ENCODE measurements at regions not wholly inside any gene's neighbourhood (a gene's known extent, or its start where the extent isn't known, plus 50 kb on each side); places are given as distances from the start of the nearest gene placed in this dataset.

GRCh38 chr3:59257506-59257905 is 207.7 kb upstream of the CFAP20DC start:
- TF ChIP-seq POLR2AphosphoS5 (IDR thresholded peaks at IDR 0.05; ENCODE audit: low read depth, low read length): no peak
- no peak for DNase-seq (ENCODE audit: insufficient read length)
- FAIRE-seq: no peak

GRCh38 chr3:59256230-59256629 is 206.4 kb upstream of the CFAP20DC start:
- TF ChIP-seq TAF1 (IDR thresholded peaks at IDR 0.05; ENCODE audit: borderline replicate concordance, low read depth, low read length) (no peak), POLR2A (IDR thresholded peaks at IDR 0.05; ENCODE audit: low read depth, low read length) (no peak), POLR2AphosphoS5 (IDR thresholded peaks at IDR 0.05; ENCODE audit: low read depth, low read length) (no peak)
- FAIRE-seq: no peak
- DNase-seq (ENCODE audit: insufficient read length): no peak

DNA sequence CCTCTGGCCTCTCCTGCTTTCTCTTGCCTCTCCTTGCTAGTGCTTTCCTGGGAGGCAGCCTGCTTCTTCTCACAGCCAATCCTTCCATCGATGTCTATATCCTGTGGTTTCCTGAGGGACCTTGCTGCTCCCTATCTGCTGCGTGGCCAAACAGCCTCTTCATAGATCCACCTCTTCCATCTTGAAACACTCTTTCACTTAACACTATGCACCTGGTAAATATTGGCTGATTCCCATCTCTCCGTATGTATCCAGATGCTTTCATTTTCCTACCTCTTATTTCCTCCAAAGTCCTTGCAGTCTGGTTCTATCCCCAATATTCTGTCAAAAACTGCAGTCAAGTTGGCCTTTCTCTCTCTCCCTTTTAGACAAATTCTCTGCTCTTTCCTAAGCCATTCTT is 205.2 kb upstream of the CFAP20DC start:
- no peak for FAIRE-seq
- TF ChIP-seq POLR2A (IDR thresholded peaks at IDR 0.05; ENCODE audit: low read depth, low read length): no peak
- no peak for TF ChIP-seq POLR2AphosphoS5 (IDR thresholded peaks at IDR 0.05; ENCODE audit: low read depth, low read length)
- no peak for TF ChIP-seq TAF1 (IDR thresholded peaks at IDR 0.05; ENCODE audit: borderline replicate concordance, low read depth, low read length)
- no peak for DNase-seq (ENCODE audit: insufficient read length)

DNA sequence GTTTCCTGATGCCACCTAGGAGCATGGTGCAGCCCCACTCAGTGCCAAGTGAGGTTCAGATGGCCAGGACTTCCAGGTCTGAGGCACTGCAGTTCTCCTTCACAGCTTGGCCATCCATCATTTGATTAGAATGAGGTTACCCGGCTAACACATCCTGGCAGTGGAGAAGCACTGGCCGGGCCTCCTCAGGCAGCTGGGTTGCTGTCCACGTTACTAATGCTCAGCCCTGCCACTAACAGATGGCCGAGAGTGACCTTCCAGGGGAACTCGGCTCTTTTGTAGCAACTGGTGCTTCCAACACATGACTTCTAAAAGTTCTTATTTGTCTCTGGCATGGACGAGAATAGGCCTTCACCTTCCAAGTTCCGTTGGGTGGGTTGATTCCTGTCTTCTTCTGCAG is 204.6 kb upstream of the CFAP20DC start:
- DNase-seq (ENCODE audit: insufficient read length): no peak
- no peak for FAIRE-seq
- TF ChIP-seq TAF1 (IDR thresholded peaks at IDR 0.05; ENCODE audit: borderline replicate concordance, low read depth, low read length): no peak

- DNase-seq (ENCODE audit: insufficient read length): no peak
- no peak for FAIRE-seq
- TF ChIP-seq POLR2AphosphoS5 (IDR thresholded peaks at IDR 0.05; ENCODE audit: low read depth, low read length): no peak
- TF ChIP-seq TAF1 (IDR thresholded peaks at IDR 0.05; ENCODE audit: borderline replicate concordance, low read depth, low read length): no peak
Observed at GRCh38 chr3:59253523-59253922, 203.7 kb upstream of the CFAP20DC start.

DNA sequence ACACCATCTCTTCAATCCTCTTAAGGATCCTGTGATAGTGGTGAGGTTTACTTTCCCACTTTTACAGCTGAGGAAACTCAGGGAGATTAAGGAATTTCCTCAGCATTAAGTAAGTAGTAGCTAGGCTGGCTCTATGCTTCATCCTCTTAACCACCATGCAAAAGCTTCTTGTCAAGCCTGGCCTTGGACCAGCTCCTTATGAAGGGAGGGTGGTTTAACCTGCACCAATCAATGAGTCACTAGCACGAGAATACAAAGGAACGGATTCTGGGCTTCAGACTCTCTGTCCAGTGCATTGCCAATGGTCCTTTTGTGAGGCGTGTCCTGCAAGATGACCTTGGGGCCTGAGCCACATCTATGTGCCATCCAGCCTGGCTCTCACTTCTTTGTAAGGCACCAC is 202.0 kb upstream of the CFAP20DC start:
- DNase-seq (ENCODE audit: insufficient read length) (no peak), FAIRE-seq (no peak)
- no peak for TF ChIP-seq POLR2A (IDR thresholded peaks at IDR 0.05; ENCODE audit: low read depth, low read length)
- no peak for TF ChIP-seq TAF1 (IDR thresholded peaks at IDR 0.05; ENCODE audit: borderline replicate concordance, low read depth, low read length)
- TF ChIP-seq POLR2AphosphoS5 (IDR thresholded peaks at IDR 0.05; ENCODE audit: low read depth, low read length): no peak

- DNase-seq (ENCODE audit: insufficient read length) (no peak), FAIRE-seq (no peak)
- TF ChIP-seq TAF1 (IDR thresholded peaks at IDR 0.05; ENCODE audit: borderline replicate concordance, low read depth, low read length) (no peak), POLR2AphosphoS5 (IDR thresholded peaks at IDR 0.05; ENCODE audit: low read depth, low read length) (no peak), POLR2A (IDR thresholded peaks at IDR 0.05; ENCODE audit: low read depth, low read length) (no peak)
Observed at GRCh38 chr3:59250600-59250999, 200.8 kb upstream of the CFAP20DC start.

- DNase-seq (ENCODE audit: insufficient read length): no peak
- TF ChIP-seq POLR2AphosphoS5 (IDR thresholded peaks at IDR 0.05; ENCODE audit: low read depth, low read length): no peak
- no peak for TF ChIP-seq TAF1 (IDR thresholded peaks at IDR 0.05; ENCODE audit: borderline replicate concordance, low read depth, low read length)
- no peak for TF ChIP-seq POLR2A (IDR thresholded peaks at IDR 0.05; ENCODE audit: low read depth, low read length)
- no peak for FAIRE-seq
Observed at GRCh38 chr3:59249698-59250361, 200.0 kb upstream of the CFAP20DC start.

DNA sequence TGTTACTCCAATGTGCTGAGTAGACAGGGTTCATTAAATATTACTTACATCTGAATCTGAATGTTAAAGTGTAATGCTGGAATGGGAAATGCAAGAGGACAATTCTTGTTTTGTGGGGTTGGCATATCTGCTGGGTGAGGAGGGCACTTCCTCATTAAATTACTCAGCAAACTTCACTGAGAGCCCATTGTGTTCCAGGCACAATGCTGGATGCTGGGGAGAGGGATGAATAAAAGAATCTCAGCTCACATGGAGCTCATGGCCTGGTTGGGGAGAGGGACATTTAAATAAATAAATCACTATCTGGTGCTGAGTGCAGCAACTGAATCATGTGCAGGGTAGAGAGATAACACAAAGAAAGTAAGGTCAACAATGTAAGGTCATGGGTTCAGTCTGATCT is 199.2 kb upstream of the CFAP20DC start:
- DNase-seq (ENCODE audit: insufficient read length): no peak
- FAIRE-seq: no peak
- TF ChIP-seq TAF1 (IDR thresholded peaks at IDR 0.05; ENCODE audit: borderline replicate concordance, low read depth, low read length): no peak
- TF ChIP-seq POLR2AphosphoS5 (IDR thresholded peaks at IDR 0.05; ENCODE audit: low read depth, low read length): no peak
- no peak for TF ChIP-seq POLR2A (IDR thresholded peaks at IDR 0.05; ENCODE audit: low read depth, low read length)

DNA sequence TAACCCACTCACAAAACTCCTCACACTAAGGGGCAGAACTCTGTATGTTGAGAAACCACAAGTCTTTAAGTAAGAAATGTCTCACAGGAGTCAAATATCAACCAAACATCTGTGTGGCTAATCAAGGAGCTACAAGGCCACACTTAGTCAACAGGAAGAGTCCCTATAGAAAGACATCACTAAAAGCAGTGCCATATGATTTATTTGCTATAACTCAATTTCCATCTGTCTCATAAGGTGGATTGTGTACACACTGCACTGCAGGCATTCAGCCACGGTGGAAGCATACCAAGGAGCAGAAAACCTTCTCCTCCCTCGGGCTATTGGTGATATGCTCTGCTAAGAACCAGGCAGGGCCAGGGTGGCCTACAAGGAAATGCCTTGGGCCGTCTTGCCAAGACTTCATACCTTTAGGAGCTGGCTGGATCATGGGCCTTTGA is 197.6 kb upstream of the CFAP20DC start:
- peak; percentile 40 for FAIRE-seq
- no peak for DNase-seq (ENCODE audit: insufficient read length)
- TF ChIP-seq TAF1 (IDR thresholded peaks at IDR 0.05; ENCODE audit: borderline replicate concordance, low read depth, low read length) (no peak), POLR2AphosphoS5 (IDR thresholded peaks at IDR 0.05; ENCODE audit: low read depth, low read length) (no peak), POLR2A (IDR thresholded peaks at IDR 0.05; ENCODE audit: low read depth, low read length) (no peak)

GRCh38 chr3:59246719-59247401 is 197.0 kb upstream of the CFAP20DC start:
- DNase-seq (ENCODE audit: insufficient read length) (no peak), FAIRE-seq (no peak)
- TF ChIP-seq POLR2A (IDR thresholded peaks at IDR 0.05; ENCODE audit: low read depth, low read length): no peak
- TF ChIP-seq POLR2AphosphoS5 (IDR thresholded peaks at IDR 0.05; ENCODE audit: low read depth, low read length): no peak
- no peak for TF ChIP-seq TAF1 (IDR thresholded peaks at IDR 0.05; ENCODE audit: borderline replicate concordance, low read depth, low read length)

DNA sequence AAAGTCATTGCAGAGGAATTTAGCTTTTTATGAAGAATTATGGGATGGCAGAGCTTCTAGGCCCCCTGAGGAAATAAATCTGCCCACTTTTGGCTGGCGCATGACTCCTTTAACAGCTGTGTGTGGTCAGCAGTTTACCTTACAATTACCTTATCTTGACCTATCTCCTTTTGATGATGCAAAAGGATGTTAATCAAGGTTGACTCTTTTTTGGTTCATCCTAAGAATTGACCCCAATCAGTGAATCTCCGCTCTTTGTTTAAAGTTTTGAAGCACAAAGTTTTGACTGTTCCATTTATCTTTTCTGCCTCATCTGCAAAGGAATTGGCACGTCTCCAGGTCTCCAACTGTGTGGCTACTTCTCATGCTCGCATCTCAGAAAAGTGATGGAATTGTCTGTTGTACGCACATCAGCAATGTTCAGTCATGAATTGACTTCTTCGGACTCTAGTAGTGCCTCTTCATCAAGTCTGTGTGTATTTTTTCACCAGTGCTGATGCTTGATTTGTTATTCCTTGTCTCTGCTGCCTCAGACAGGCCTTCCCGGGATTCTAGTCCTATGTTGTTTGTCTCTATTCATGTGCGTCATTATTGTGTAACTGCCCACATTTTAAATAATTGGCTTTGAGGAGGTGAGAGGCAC is 196.2 kb upstream of the CFAP20DC start:
- TF ChIP-seq TAF1 (IDR thresholded peaks at IDR 0.05; ENCODE audit: borderline replicate concordance, low read depth, low read length) (no peak), POLR2AphosphoS5 (IDR thresholded peaks at IDR 0.05; ENCODE audit: low read depth, low read length) (no peak), POLR2A (IDR thresholded peaks at IDR 0.05; ENCODE audit: low read depth, low read length) (no peak)
- FAIRE-seq (no peak), DNase-seq (ENCODE audit: insufficient read length) (no peak)

Measured in GM12892 (cell line).